Body of pancreas (tissue), 4 donors: ENCODE measurements at regions not wholly inside any gene's neighbourhood (a gene's known extent, or its start where the extent isn't known, plus 50 kb on each side); places are given as distances from the start of the nearest gene placed in this dataset.

Experiments used
- POLR2A ChIP-seq, 3 donors: fragments of 450-650 bp; IDR thresholded peaks; one replicate each; pipeline ENCODE4 v1.6.1; 2016; ENCODE audit warnings: antibody characterized with exemption in 3 of 3, mild to moderate bottlenecking in 2 of 3
- TF ChIP-seq, protein P1 (sequence below), 7 experiments: fragments of 450-650 bp in 4 of 7; fragments of 200-600 bp in 3 of 7; sonication (generic) in 3 of 7; IDR thresholded peaks; one replicate each; pipeline ENCODE4 v1.5.1; 2016 to 2019; ENCODE audit warnings: antibody characterized with exemption in 7 of 7

DNA sequence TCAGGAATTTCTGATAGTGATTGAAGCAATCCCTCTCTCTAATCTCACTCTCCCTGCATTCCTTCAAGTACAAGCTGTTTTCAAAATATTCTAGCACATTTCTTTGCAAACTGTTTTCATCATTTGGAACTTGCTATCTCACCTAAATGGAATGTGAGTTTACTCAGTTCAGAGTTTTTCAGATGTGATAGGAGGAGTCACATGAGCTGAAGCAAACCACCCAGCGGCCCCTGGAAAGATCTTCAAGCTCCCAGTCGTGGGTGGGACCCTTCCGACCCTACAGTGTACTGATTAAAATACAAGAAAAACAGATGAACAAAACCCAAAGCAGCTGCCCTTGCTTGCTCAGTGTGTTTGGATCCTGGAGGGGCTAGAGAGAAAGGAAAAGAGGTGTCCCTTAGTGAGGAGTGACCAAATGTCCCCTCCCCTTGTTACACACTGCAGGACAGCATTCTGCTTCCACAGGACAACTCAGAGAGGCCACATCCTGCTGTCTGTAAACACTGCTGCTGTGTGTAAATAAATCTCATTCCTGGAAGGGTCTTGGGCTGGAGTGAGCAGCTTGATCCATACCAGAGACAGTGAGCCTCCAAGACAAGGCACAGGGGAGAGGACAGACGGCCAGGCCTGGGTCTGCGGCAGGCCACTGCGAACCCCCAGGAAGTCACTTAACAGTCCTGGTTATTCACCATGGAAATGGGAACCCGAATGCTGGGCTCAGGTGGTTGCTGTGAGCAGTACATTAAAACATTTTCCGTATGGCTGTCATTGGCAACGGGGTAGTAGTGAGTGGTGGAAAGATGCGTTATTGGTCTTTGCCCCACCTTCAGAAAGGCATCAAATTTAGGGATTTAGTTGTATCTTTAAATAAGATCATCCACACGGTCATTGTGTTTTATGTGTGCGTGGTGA is 229.2 kb downstream of the RHOU start:
- TF ChIP-seq POLR2A (IDR thresholded peaks at IDR 0.05): no peak
- TF ChIP-seq, protein P1, sequence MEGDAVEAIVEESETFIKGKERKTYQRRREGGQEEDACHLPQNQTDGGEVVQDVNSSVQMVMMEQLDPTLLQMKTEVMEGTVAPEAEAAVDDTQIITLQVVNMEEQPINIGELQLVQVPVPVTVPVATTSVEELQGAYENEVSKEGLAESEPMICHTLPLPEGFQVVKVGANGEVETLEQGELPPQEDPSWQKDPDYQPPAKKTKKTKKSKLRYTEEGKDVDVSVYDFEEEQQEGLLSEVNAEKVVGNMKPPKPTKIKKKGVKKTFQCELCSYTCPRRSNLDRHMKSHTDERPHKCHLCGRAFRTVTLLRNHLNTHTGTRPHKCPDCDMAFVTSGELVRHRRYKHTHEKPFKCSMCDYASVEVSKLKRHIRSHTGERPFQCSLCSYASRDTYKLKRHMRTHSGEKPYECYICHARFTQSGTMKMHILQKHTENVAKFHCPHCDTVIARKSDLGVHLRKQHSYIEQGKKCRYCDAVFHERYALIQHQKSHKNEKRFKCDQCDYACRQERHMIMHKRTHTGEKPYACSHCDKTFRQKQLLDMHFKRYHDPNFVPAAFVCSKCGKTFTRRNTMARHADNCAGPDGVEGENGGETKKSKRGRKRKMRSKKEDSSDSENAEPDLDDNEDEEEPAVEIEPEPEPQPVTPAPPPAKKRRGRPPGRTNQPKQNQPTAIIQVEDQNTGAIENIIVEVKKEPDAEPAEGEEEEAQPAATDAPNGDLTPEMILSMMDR (IDR thresholded peaks at IDR 0.05): no peak
